Stomach (tissue), 8 donors: ENCODE measurements at regions not wholly inside any gene's neighbourhood (a gene's known extent, or its start where the extent isn't known, plus 50 kb on each side); places are given as distances from the start of the nearest gene placed in this dataset.

Experiments
- DNase-seq, 2 donors: peaks; one replicate each; pipeline versions ENCODE4 v3.0.0 to v3.0.0-alpha.2; 2013 to 2019
- H3K27ac ChIP-seq, 5 donors: fragments of 200-600 bp in 4 of 5; sonication (generic) in 4 of 5; one replicate each; pipeline ENCODE4 v1.5.1; 2013 to 2019; ENCODE audit warnings: mild to moderate bottlenecking in 1 of 5, moderate library complexity in 1 of 5
- H3K27me3 ChIP-seq, 3 donors: fragments of 200-600 bp; sonication (generic); one replicate each; pipeline ENCODE4 v1.5.1; 2017 to 2019; ENCODE audit warnings: mixed run types in 1 of 3
- H3K36me3 ChIP-seq, 4 donors: fragments of 200-600 bp; sonication (generic); 1 replicate in 3 of 4; 2 replicates in 1 of 4; pipeline ENCODE4 v1.5.1; 2016 to 2019
- H3K4me1 ChIP-seq, 4 donors: fragments of 200-600 bp; sonication (generic); one replicate each; pipeline ENCODE4 v1.5.1; 2016 to 2019
- H3K4me3 ChIP-seq, 4 donors: fragments of 200-600 bp; sonication (generic) in 3 of 4; one replicate each; pipeline ENCODE4 v1.5.1; 2016 to 2019; ENCODE audit warnings: mild to moderate bottlenecking in 1 of 4
- H3K9me3 ChIP-seq, 4 donors: fragments of 200-600 bp; sonication (generic); one replicate each; pipeline ENCODE4 v1.5.1; 2016 to 2019
- CTCF ChIP-seq, 7 experiments: fragments of 450-650 bp in 4 of 7; fragments of 200-600 bp in 3 of 7; sonication (generic) in 3 of 7; IDR thresholded peaks; one replicate each; pipeline ENCODE4 v1.5.1; 2016 to 2019; ENCODE audit warnings: antibody characterized with exemption in 7 of 7, control low read depth in 2 of 7, mild to moderate bottlenecking in 1 of 7
- EP300 ChIP-seq: sonication (generic); formaldehyde crosslinking; IDR thresholded peaks from one replicate; pipeline ENCODE4 v1.6.1; 2017; ENCODE audit warnings: antibody characterized with exemption
- POLR2A ChIP-seq, 4 donors: fragments of 450-650 bp; IDR thresholded peaks; one replicate each; pipeline ENCODE4 v1.6.1; 2016; ENCODE audit warnings: antibody characterized with exemption in 4 of 4, control low read depth in 2 of 4, mild to moderate bottlenecking in 1 of 4, moderate library complexity in 1 of 4
- POLR2AphosphoS5 ChIP-seq, 3 donors: sonication (generic); formaldehyde crosslinking; IDR thresholded peaks; one replicate each; pipeline ENCODE4 v1.6.1; 2016; ENCODE audit warnings: antibody characterized with exemption in 3 of 3
- WGBS, 5 donors: extraction: QIAGEN DNeasy Blood & Tissue Kit in 3 of 5; methylation state at CpG; one replicate each; pipeline versions ENCODE4 v1.1.5 to v1.1.7; 2013 to 2018; 5-methylcytosine and 5-hydroxymethylcytosine counted together
- intact Hi-C: fragments of 100-400 bp; cut with DNase I; formaldehyde crosslinking; loops from one replicate; pipeline ENCODE4 v1.15.1; 2023; ENCODE audit warnings: low total_unique reads
- donor health status: healthy with polysubstance abuse.
- donor health status: Bipolar disorder and iron deficiency.
- donor health status: healthy.

GRCh38 chr1:193312432-193312831, 126.0 kb upstream of the B3GALT2 start:
- H3K4me3 ChIP-seq: no peak overlapping the region
- no peaks in the 10 kb centered on the region for H3K27me3 ChIP-seq
- no peaks in the 10 kb centered on the region for H3K9me3 ChIP-seq
- no peak for TF ChIP-seq EP300
- TF ChIP-seq POLR2AphosphoS5 (IDR thresholded peaks at IDR 0.05): no peak
- TF ChIP-seq CTCF (IDR thresholded peaks at IDR 0.05): no peak
- no peak for TF ChIP-seq POLR2A (IDR thresholded peaks at IDR 0.05)
- H3K36me3 ChIP-seq: no peaks in the 10 kb centered on the region
- intact Hi-C loops: no loop called here
- DNase-seq: no peak
- H3K27ac ChIP-seq: no peak overlapping the region
- WGBS, 5 donors: 91 to 93% (median 93%) methylated on average over 4 of the region's 4 CpGs
- no peaks in the 10 kb centered on the region for H3K4me1 ChIP-seq

DNA sequence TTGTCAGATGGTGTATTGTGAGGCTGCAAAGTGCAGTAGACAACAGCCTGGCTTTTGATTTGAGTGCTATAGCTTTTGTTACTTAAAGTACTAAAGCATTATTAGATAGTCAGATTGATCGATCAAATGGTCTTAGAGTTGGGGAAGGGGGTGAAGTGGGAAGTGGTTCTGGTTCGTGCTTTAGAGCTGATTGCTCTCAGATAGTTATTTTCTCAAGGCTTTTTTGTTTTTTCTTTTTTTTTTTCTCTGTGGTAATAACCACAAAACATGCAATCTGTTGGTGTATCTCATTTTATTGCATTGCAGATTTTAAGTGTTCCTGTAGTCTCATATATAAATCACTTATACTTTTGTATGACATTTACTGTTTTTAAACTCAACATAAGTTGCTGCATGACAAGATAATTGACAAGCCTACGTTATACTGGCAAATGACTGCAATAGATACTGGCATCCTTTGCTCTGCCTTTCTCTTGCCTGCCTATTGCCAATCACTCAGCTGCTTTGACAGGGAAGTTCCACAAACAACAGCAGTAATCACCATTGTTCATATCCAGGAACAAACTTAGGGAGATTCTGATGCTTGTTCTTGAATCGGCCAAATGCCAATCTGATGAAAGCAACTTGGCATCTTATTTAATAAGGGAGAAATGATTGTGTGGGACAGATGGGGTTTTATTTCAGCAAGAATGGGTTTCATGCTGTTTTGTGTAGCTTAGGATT, 125.0 kb upstream of the B3GALT2 start:
- no peaks in the 10 kb centered on the region for H3K27me3 ChIP-seq
- no peak overlapping the region for H3K4me3 ChIP-seq
- H3K4me1 ChIP-seq: no peaks in the 10 kb centered on the region
- no peak overlapping the region for H3K27ac ChIP-seq
- no peak for TF ChIP-seq POLR2AphosphoS5 (IDR thresholded peaks at IDR 0.05)
- TF ChIP-seq POLR2A (IDR thresholded peaks at IDR 0.05): no peak
- TF ChIP-seq CTCF (IDR thresholded peaks at IDR 0.05): no peak
- TF ChIP-seq EP300: no peak
- WGBS, 5 donors: 41 to 63% (median 51%) methylated on average over 4 of the region's 4 CpGs
- intact Hi-C loops: no loop called here
- no peaks in the 10 kb centered on the region for H3K9me3 ChIP-seq
- H3K36me3 ChIP-seq: no peaks in the 10 kb centered on the region
- no peak for DNase-seq

DNA sequence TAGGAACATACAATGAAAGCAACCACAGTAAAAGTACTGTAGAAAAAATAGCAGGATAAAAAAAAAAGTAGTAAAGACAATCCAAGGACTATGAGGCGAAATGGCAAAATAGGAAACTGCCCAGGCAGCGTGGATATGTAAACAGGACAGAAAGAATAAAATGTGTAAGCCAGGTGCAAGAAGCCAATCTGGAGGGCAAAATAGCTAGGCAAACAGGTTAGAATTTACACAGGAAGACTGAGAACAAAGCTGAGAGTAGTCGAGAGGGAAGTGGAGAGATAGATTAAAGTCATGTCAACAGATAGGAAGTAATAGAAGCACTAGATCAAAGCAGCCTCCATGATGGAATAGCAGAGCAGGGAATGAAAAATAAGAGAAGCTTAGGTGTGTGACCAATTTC, 124.2 kb upstream of the B3GALT2 start:
- Histone ChIP-seq H3K27ac (no peak overlapping the region), H3K27me3 (no peaks in the 10 kb centered on the region), H3K4me3 (no peak overlapping the region), H3K4me1 (no peaks in the 10 kb centered on the region), H3K36me3 (no peaks in the 10 kb centered on the region), H3K9me3 (no peaks in the 10 kb centered on the region)
- 15 to 42% (median 33%) methylated on average over 3 of the region's 3 CpGs for WGBS, 5 donors
- TF ChIP-seq POLR2A (IDR thresholded peaks at IDR 0.05) (no peak), CTCF (IDR thresholded peaks at IDR 0.05) (no peak), POLR2AphosphoS5 (IDR thresholded peaks at IDR 0.05) (no peak), EP300 (no peak)
- intact Hi-C loops: no loop called here
- DNase-seq: peak in 1 of 2 donors; percentile 57

GRCh38 chr1:193309936-193310475, 123.6 kb upstream of the B3GALT2 start:
- H3K4me1 ChIP-seq: no peaks in the 10 kb centered on the region
- intact Hi-C loops: no loop called here
- DNase-seq: no peak
- H3K4me3 ChIP-seq: no peak overlapping the region
- no peaks in the 10 kb centered on the region for H3K9me3 ChIP-seq
- WGBS, 5 donors: 28 to 70% (median 39%) methylated on average over 1 of the region's 1 CpG
- H3K27me3 ChIP-seq: no peaks in the 10 kb centered on the region
- no peaks in the 10 kb centered on the region for H3K36me3 ChIP-seq
- no peak for TF ChIP-seq POLR2A (IDR thresholded peaks at IDR 0.05)
- no peak for TF ChIP-seq POLR2AphosphoS5 (IDR thresholded peaks at IDR 0.05)
- TF ChIP-seq EP300: no peak
- TF ChIP-seq CTCF (IDR thresholded peaks at IDR 0.05): no peak
- H3K27ac ChIP-seq: no peak overlapping the region
